Fibroblast of lung (primary cell): ENCODE measurements at regions not wholly inside any gene's neighbourhood (a gene's known extent, or its start where the extent isn't known, plus 50 kb on each side); places are given as distances from the start of the nearest gene placed in this dataset.

ENCODE experiments used
- DNase-seq, 2 donors: peaks; one replicate each; pipeline versions ENCODE4 v3.0.0 to v3.0.0-alpha.2; 2010; ENCODE audit warnings: low read depth in 2 of 2
- H2AFZ ChIP-seq: 2 replicates; pipeline ENCODE4 v1.5.1; 2012; ENCODE audit warnings: low read length, control low read depth, inconsistent platforms
- H3K27ac ChIP-seq: 2 replicates; pipeline ENCODE4 v1.5.1; 2011; ENCODE audit warnings: low read length, control low read depth; ENCODE audit not compliant: insufficient read depth
- H3K27me3 ChIP-seq: 2 replicates; pipeline ENCODE4 v1.5.1; 2011; ENCODE audit warnings: mild to moderate bottlenecking, low read length; ENCODE audit not compliant: control insufficient read depth, insufficient read depth
- H3K36me3 ChIP-seq: 2 replicates; pipeline ENCODE4 v1.5.1; 2011; ENCODE audit warnings: low read length; ENCODE audit not compliant: control insufficient read depth, insufficient read depth
- H3K4me1 ChIP-seq: 2 replicates; pipeline ENCODE4 v1.5.1; 2011; ENCODE audit warnings: low read length; ENCODE audit not compliant: control insufficient read depth, insufficient read depth; ENCODE audit errors: extremely low read depth
- H3K4me2 ChIP-seq: 2 replicates; pipeline ENCODE4 v1.5.1; 2011; ENCODE audit warnings: low read length, control low read depth; ENCODE audit not compliant: insufficient read depth; ENCODE audit errors: extremely low read depth
- H3K4me3 ChIP-seq, 4 experiments: fragments of 200-600 bp in 1 of 4; sonication (generic) in 1 of 4; replicated peaks in 1 of 4; 2 replicates each; pipeline ENCODE4 v1.5.1; 2011 to 2016; ENCODE audit warnings: low read length in 4 of 4, low read depth in 3 of 4, mild to moderate bottlenecking in 3 of 4, control low read depth in 2 of 4, inconsistent platforms in 1 of 4, mixed read lengths in 1 of 4; ENCODE audit not compliant: insufficient read depth in 1 of 4; ENCODE audit errors: control extremely low read depth in 1 of 4
- H3K79me2 ChIP-seq: 2 replicates; pipeline ENCODE4 v1.5.1; 2012; ENCODE audit warnings: mild to moderate bottlenecking, low read length, inconsistent platforms; ENCODE audit not compliant: control insufficient read depth, insufficient read depth
- H3K9ac ChIP-seq: 2 replicates; pipeline ENCODE4 v1.5.1; 2011; ENCODE audit warnings: mild to moderate bottlenecking, low read length, control low read depth; ENCODE audit not compliant: insufficient read depth
- H3K9me3 ChIP-seq: 2 replicates; pipeline ENCODE4 v1.5.1; 2012; ENCODE audit warnings: low read depth, low read length; ENCODE audit not compliant: control insufficient read depth, insufficient read depth
- H4K20me1 ChIP-seq: 2 replicates; pipeline ENCODE4 v1.5.1; 2011; ENCODE audit warnings: low read length; ENCODE audit not compliant: control insufficient read depth, insufficient read depth; ENCODE audit errors: extremely low read depth
- EZH2 ChIP-seq: IDR thresholded peaks from 2 replicates; pipeline ENCODE4 v1.5.1; 2012; ENCODE audit warnings: low read length, control low read depth, mild to moderate bottlenecking; ENCODE audit errors: missing control alignments
- TF ChIP-seq, protein P1 (sequence below), 2 donors: IDR thresholded peaks in 1 of 2; conservative IDR thresholded peaks in 1 of 2; 1 replicate in 1 of 2; 2 replicates in 1 of 2; pipeline ENCODE4 v1.5.1; 2011 to 2012; ENCODE audit warnings: low read length in 2 of 2, control low read depth in 1 of 2, inconsistent platforms in 1 of 2, low read depth in 1 of 2, mild to moderate bottlenecking in 1 of 2

DNA sequence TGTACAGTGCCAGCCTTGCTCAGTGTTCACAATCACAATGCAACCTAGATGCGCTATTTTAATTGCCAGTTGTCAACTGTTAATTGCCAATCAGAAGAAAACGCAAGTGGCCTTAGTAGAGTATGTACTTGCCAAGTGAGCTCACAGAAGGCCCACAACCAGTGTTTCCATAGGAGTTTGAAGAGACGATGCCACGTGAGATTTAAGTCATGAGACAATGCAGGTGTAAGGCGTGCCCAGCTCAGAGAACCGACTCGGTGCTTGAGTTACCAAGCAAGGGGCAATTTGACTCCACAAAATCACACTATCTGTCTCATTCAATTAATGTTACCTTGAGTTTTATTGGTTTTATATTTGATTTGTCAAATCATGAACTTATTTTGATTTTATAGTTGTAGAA, 65.6 kb downstream of the TEX35 start:
- no peak overlapping the region for H3K9ac ChIP-seq
- no peak for DNase-seq
- H3K27ac ChIP-seq: no peak overlapping the region

DNA sequence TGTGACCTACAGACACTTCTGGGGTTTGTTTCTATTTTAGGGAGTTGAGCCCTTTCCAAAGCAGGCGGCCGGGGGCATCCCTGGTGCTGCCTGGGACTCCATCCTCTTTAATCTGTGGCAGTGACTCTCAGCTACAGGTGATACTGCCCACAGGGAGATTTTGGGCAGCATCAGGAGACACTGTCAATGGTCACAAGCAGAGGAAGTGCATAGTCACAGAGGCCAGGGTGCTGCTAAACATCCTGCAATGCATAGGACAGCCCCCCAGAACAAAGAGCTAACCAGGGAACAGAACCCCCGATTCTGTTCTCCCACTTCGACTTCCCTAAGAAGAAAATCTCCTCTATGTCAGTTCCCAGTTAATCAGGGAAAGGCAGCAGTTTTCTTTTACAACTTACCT, 66.2 kb downstream of the TEX35 start:
- no peak overlapping the region for H3K27ac ChIP-seq
- no peaks in the 10 kb centered on the region for H3K36me3 ChIP-seq
- no peaks in the 10 kb centered on the region for H3K9me3 ChIP-seq
- no peak overlapping the region for H2AFZ ChIP-seq
- H3K4me3 ChIP-seq: no peak overlapping the region
- no peak for DNase-seq
- H3K9ac ChIP-seq: no peak overlapping the region
- TF ChIP-seq, protein P1, sequence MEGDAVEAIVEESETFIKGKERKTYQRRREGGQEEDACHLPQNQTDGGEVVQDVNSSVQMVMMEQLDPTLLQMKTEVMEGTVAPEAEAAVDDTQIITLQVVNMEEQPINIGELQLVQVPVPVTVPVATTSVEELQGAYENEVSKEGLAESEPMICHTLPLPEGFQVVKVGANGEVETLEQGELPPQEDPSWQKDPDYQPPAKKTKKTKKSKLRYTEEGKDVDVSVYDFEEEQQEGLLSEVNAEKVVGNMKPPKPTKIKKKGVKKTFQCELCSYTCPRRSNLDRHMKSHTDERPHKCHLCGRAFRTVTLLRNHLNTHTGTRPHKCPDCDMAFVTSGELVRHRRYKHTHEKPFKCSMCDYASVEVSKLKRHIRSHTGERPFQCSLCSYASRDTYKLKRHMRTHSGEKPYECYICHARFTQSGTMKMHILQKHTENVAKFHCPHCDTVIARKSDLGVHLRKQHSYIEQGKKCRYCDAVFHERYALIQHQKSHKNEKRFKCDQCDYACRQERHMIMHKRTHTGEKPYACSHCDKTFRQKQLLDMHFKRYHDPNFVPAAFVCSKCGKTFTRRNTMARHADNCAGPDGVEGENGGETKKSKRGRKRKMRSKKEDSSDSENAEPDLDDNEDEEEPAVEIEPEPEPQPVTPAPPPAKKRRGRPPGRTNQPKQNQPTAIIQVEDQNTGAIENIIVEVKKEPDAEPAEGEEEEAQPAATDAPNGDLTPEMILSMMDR (conservative IDR thresholded peaks at IDR 0.05 in 1 of 2, IDR thresholded peaks at IDR 0.05 in 1 of 2; ENCODE audit: low read depth in 1 of 2, low read length in 2 of 2): no peak
- TF ChIP-seq EZH2: no peak
- H3K27me3 ChIP-seq: no peaks in the 10 kb centered on the region
- no peaks in the 10 kb centered on the region for H4K20me1 ChIP-seq
- H3K4me1 ChIP-seq: no peaks in the 10 kb centered on the region
- no peaks in the 10 kb centered on the region for H3K79me2 ChIP-seq
- no peak overlapping the region for H3K4me2 ChIP-seq

More for the DNA sequence above, 65.6 kb downstream of the TEX35 start:
- Histone ChIP-seq H3K36me3 (no peaks in the 10 kb centered on the region), H3K79me2 (no peaks in the 10 kb centered on the region), H4K20me1 (no peaks in the 10 kb centered on the region), H3K4me2 (no peak overlapping the region), H3K27me3 (no peaks in the 10 kb centered on the region), H3K4me1 (no peaks in the 10 kb centered on the region), H2AFZ (no peak overlapping the region), H3K4me3 (no peak overlapping the region), H3K9me3 (no peaks in the 10 kb centered on the region)
- TF ChIP-seq, protein P1 (conservative IDR thresholded peaks at IDR 0.05 in 1 of 2, IDR thresholded peaks at IDR 0.05 in 1 of 2; ENCODE audit: low read depth in 1 of 2, low read length in 2 of 2): no peak
- no peak for TF ChIP-seq EZH2

DNA sequence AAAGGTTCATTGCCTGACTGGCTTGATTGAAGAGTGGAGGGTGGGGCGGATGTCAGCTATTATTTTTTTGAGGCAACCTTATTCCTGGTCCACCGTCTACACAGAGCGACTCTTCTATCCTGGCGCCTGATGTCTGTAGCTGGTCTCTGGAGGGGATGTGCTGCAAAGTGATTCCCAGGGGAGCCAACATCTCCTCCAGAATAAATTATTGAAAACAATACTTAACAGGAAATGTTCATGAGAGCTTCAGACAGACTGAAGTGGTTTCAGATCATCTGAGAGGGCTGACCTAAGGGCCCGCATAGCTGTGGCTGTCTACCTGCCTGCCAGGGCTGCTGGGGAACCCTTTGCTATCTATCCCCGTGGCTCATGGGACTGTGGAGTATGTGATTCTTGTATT, 66.7 kb downstream of the TEX35 start:
- H3K9ac ChIP-seq: no peak overlapping the region
- no peaks in the 10 kb centered on the region for H3K79me2 ChIP-seq
- no peak for DNase-seq
- H3K4me2 ChIP-seq: no peak overlapping the region
- no peak overlapping the region for H2AFZ ChIP-seq
- H3K27ac ChIP-seq: no peak overlapping the region
- TF ChIP-seq, protein P1 (conservative IDR thresholded peaks at IDR 0.05 in 1 of 2, IDR thresholded peaks at IDR 0.05 in 1 of 2; ENCODE audit: low read depth in 1 of 2, low read length in 2 of 2): no peak
- no peak for TF ChIP-seq EZH2
- H3K4me3 ChIP-seq: no peak overlapping the region
- no peaks in the 10 kb centered on the region for H3K4me1 ChIP-seq
- no peaks in the 10 kb centered on the region for H3K9me3 ChIP-seq
- no peaks in the 10 kb centered on the region for H3K36me3 ChIP-seq
- H4K20me1 ChIP-seq: no peaks in the 10 kb centered on the region
- no peaks in the 10 kb centered on the region for H3K27me3 ChIP-seq
